ENCODE measurements at regions not wholly inside any gene's neighbourhood (a gene's known extent, or its start where the extent isn't known, plus 50 kb on each side); places are given as distances from the start of the nearest gene placed in this dataset.

- no peaks in the 10 kb centered on the region for H3K36me3 Mint-ChIP-seq (ENCODE audit: low read depth)
Observed at GRCh38 chr9:10674586-10674985, 61.8 kb upstream of the PTPRD start.

DNA sequence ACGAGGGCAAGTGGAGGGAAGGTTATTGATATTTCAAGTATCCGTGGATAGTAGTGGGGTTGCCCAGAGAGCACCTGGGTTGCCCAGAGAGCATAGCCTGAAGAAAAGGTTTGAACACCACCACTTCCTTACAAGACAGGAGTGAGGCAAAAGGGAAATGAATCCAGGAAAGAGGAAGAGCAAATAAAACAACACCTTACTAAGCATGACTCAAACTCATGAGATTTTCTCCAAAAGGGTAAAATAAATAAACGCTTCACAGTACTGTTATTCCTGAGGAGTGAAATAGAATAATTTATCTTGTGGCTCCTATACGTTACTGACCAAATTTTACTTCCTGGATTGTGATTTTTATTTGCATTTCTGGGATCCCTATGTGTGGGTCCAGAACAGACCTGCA, 65.2 kb upstream of the PTPRD start:
- H3K27me3 Mint-ChIP-seq (ENCODE audit: low read depth, poor library complexity): peaks cover 2% of the 10 kb centered on the region
- H3K27ac Mint-ChIP-seq: no peak overlapping the region
- no peak for DNase-seq
- no peak for TF ChIP-seq CTCF (IDR thresholded peaks at IDR 0.05)
- peaks cover 4% of the 10 kb centered on the region for H3K9me3 Mint-ChIP-seq
- no peaks in the 10 kb centered on the region for H3K4me1 Mint-ChIP-seq
- no peak overlapping the region for H3K4me3 Mint-ChIP-seq
- H3K36me3 Mint-ChIP-seq (ENCODE audit: low read depth): no peaks in the 10 kb centered on the region

More at GRCh38 chr9:10674586-10674985, 61.8 kb upstream of the PTPRD start:
- Mint-ChIP-seq H3K27ac (no peak overlapping the region), H3K9me3 (peaks cover 3% of the 10 kb centered on the region), H3K4me1 (no peaks in the 10 kb centered on the region), H3K4me3 (no peak overlapping the region), H3K27me3 (ENCODE audit: low read depth, poor library complexity) (no peaks in the 10 kb centered on the region)
- TF ChIP-seq CTCF (IDR thresholded peaks at IDR 0.05): no peak
- DNase-seq: no peak

DNA sequence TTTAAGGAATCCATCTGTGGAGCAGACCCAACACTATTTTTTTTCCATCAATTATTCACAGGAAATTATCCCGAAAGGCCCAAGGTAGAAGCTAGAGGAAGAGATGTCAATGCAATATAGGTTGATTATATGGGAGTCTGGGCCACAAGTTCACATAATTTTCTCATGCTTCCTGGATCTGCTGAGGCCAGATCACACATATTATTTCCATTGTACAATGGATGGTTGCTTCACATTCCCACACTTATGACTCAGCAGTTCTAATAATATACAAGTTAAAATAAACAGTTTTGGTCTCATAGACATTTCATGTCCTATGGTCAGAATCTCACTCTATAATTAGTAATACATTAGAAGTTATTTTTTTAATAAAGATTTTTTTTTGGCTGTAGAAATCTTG, 66.0 kb upstream of the PTPRD start:
- Mint-ChIP-seq H3K4me1 (no peaks in the 10 kb centered on the region), H3K27me3 (ENCODE audit: low read depth, poor library complexity) (peaks cover 5% of the 10 kb centered on the region), H3K9me3 (peaks cover 4% of the 10 kb centered on the region), H3K27ac (no peak overlapping the region), H3K4me3 (no peak overlapping the region), H3K36me3 (ENCODE audit: low read depth) (no peaks in the 10 kb centered on the region)
- DNase-seq: no peak
- TF ChIP-seq CTCF (IDR thresholded peaks at IDR 0.05): no peak

DNA sequence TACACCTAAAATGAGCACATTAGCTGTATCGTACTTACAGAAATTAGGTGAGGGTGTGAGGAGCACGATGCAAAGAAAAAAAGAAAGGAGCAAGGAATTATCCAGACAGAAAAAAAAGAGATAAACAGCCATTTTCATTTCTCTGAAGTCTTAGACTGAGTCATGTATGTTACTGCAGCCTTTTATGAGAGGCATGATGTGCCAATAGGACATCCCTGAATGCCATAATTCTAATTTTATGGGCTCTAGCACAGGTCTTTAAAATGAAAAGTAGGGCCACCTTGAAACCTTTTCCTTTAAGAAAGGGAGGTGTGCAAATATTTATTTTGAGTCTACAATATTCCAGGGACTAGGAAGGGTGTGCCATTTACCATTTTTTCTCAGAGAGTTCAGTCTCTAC, 74.1 kb upstream of the PTPRD start:
- no peak overlapping the region for H3K27ac Mint-ChIP-seq
- DNase-seq: no peak
- no peaks in the 10 kb centered on the region for H3K36me3 Mint-ChIP-seq (ENCODE audit: low read depth)
- H3K4me3 Mint-ChIP-seq: no peak overlapping the region
- no peak for TF ChIP-seq CTCF (IDR thresholded peaks at IDR 0.05)
- no peaks in the 10 kb centered on the region for H3K9me3 Mint-ChIP-seq
- H3K4me1 Mint-ChIP-seq: no peaks in the 10 kb centered on the region
- peaks cover 5% of the 10 kb centered on the region for H3K27me3 Mint-ChIP-seq (ENCODE audit: low read depth, poor library complexity)

- Mint-ChIP-seq H3K4me3 (no peak overlapping the region), H3K4me1 (no peaks in the 10 kb centered on the region), H3K9me3 (no peaks in the 10 kb centered on the region), H3K27ac (no peak overlapping the region), H3K36me3 (ENCODE audit: low read depth) (no peaks in the 10 kb centered on the region), H3K27me3 (ENCODE audit: low read depth, poor library complexity) (no peaks in the 10 kb centered on the region)
- TF ChIP-seq CTCF (IDR thresholded peaks at IDR 0.05): no peak
- no peak for DNase-seq
Observed at GRCh38 chr9:10690546-10690945, 77.7 kb upstream of the PTPRD start.

DNA sequence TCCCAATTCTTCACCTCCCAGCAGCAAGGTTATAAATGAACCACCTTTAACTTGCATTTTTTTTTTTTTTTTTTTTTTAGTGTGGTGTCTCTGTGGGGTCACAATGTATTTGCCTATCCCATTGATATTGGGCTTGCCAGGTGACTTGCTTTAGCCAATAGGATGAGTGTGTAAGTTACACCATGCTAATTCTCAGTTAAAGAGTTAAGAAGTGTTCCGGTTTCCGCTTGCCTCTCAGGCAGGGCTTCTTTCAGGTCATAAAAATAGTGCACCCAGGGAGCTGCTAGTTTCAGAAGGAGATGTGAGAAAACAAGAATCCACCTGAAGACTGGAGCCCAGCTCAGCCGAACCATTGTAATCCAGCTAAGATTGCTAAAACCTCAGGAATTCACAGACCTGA, 84.2 kb upstream of the PTPRD start:
- no peak for DNase-seq
- H3K27me3 Mint-ChIP-seq (ENCODE audit: low read depth, poor library complexity): no peaks in the 10 kb centered on the region
- H3K4me3 Mint-ChIP-seq: no peak overlapping the region
- H3K27ac Mint-ChIP-seq: no peak overlapping the region
- no peak for TF ChIP-seq CTCF (IDR thresholded peaks at IDR 0.05)
- H3K36me3 Mint-ChIP-seq (ENCODE audit: low read depth): no peaks in the 10 kb centered on the region
- no peaks in the 10 kb centered on the region for H3K4me1 Mint-ChIP-seq
- no peaks in the 10 kb centered on the region for H3K9me3 Mint-ChIP-seq
